Aorta (tissue), 5 donors: ENCODE measurements at regions not wholly inside any gene's neighbourhood (a gene's known extent, or its start where the extent isn't known, plus 50 kb on each side); places are given as distances from the start of the nearest gene placed in this dataset.
A peak's percentile ranks its signal among the peaks of the same experiment; 100 is the strongest.
"Not testable (repeated sequence)": the region's sequence is repeated elsewhere in the genome, so short reads cannot be mapped to it uniquely, and the experiment has no call there.

Source experiments
- ATAC-seq: fragments of 200-7000 bp; cut with Tn5 transposase; one replicate; pipeline ENCODE4 v1.9.1; 2022; ENCODE audit warnings: moderate library complexity; ENCODE audit not compliant: low FRiP score
- DNase-seq, 2 donors: peaks; one replicate each; pipeline ENCODE4 v3.0.0-alpha.2; 2020
- H3K27ac ChIP-seq, 2 donors: one replicate each; pipeline ENCODE4 v1.5.1; 2013; ENCODE audit warnings: low read length in 2 of 2, mild to moderate bottlenecking in 2 of 2, moderate library complexity in 2 of 2, control low read depth in 1 of 2, inconsistent platforms in 1 of 2, low read depth in 1 of 2
- H3K27me3 ChIP-seq, 2 donors: one replicate each; pipeline ENCODE4 v1.6.1; 2013; ENCODE audit warnings: control low read depth in 1 of 2, low read length in 1 of 2, mild to moderate bottlenecking in 1 of 2, moderate library complexity in 1 of 2; ENCODE audit not compliant: insufficient read depth in 2 of 2, control insufficient read depth in 1 of 2
- H3K36me3 ChIP-seq, 2 donors: one replicate each; pipeline ENCODE4 v1.6.1; 2013; ENCODE audit warnings: control low read depth in 1 of 2, low read length in 1 of 2, mild to moderate bottlenecking in 1 of 2; ENCODE audit not compliant: insufficient read depth in 2 of 2, control insufficient read depth in 1 of 2
- H3K4me1 ChIP-seq, 2 donors: one replicate each; pipeline ENCODE4 v1.6.1; 2013; ENCODE audit warnings: low read length in 2 of 2, control low read depth in 1 of 2, mild to moderate bottlenecking in 1 of 2, moderate library complexity in 1 of 2; ENCODE audit not compliant: insufficient read depth in 2 of 2, control insufficient read depth in 1 of 2
- H3K4me3 ChIP-seq, 2 donors: one replicate each; pipeline ENCODE4 v1.5.1; 2013; ENCODE audit warnings: low read length in 2 of 2, control low read depth in 1 of 2, mild to moderate bottlenecking in 1 of 2
- H3K9me3 ChIP-seq: one replicate; pipeline ENCODE4 v1.6.1; 2013; ENCODE audit warnings: mild to moderate bottlenecking, low read length; ENCODE audit not compliant: control insufficient read depth
- WGBS, 2 donors: extraction: QIAGEN DNeasy Blood & Tissue Kit; methylation state at CpG; one replicate each; pipeline ENCODE4 v1.1.7; 2013; 5-methylcytosine and 5-hydroxymethylcytosine counted together
- intact Hi-C, 2 donors: fragments of 100-400 bp; cut with DNase I; formaldehyde crosslinking; loops; one replicate each; pipeline versions ENCODE4 v1.14.2 to v1.15.0; 2022
- donor health status: healthy with polysubstance abuse.
- donor health status: Bipolar disorder and iron deficiency.
- donor health status: DM: no; HTN: no; CAD: no.
- donor health status: DM: no; HTN: no; CAD: no.
- donor health status: DM: yes; HTN: yes; CAD: no.

- no peaks in the 10 kb centered on the region for H3K4me1 ChIP-seq
- H3K9me3 ChIP-seq: no peaks in the 10 kb centered on the region
- H3K4me3 ChIP-seq: no peak overlapping the region
- ATAC-seq (no peak), DNase-seq (no peak)
- H3K36me3 ChIP-seq: no peaks in the 10 kb centered on the region
- H3K27ac ChIP-seq: no peak overlapping the region
- WGBS, 2 donors: 89 to 91% methylated on average over 16 of the region's 16 CpGs
- intact Hi-C loops: no loop called here
- H3K27me3 ChIP-seq: no peaks in the 10 kb centered on the region
Measured at GRCh38 chr20:25992146-25992545, 295.5 kb upstream of the ZNF337 start.

GRCh38 chr20:25991756-25992130 is 295.1 kb upstream of the ZNF337 start:
- Histone ChIP-seq H3K27me3 (no peaks in the 10 kb centered on the region), H3K4me1 (no peaks in the 10 kb centered on the region), H3K9me3 (no peaks in the 10 kb centered on the region), H3K27ac (no peak overlapping the region), H3K36me3 (no peaks in the 10 kb centered on the region), H3K4me3 (no peak overlapping the region)
- no peak for ATAC-seq
- 96% methylated on average over 16 of the region's 16 CpGs for WGBS, 2 donors
- intact Hi-C loops: no loop called here
- DNase-seq: no peak

- no peaks in the 10 kb centered on the region for H3K4me1 ChIP-seq
- DNase-seq (no peak), ATAC-seq (no peak)
- no peak overlapping the region for H3K27ac ChIP-seq
- H3K4me3 ChIP-seq: no peak overlapping the region
- intact Hi-C loops: no loop called here
- no peaks in the 10 kb centered on the region for H3K9me3 ChIP-seq
- WGBS, 2 donors: 97% methylated on average over 30 of the region's 30 CpGs
- H3K36me3 ChIP-seq: no peaks in the 10 kb centered on the region
- H3K27me3 ChIP-seq: no peaks in the 10 kb centered on the region
Measured at GRCh38 chr20:25991051-25991755, 294.6 kb upstream of the ZNF337 start.

- DNase-seq, H3K27me3 ChIP-seq, ATAC-seq, H3K36me3 ChIP-seq, H3K27ac ChIP-seq, H3K4me1 ChIP-seq, H3K4me3 ChIP-seq, intact Hi-C loops, H3K9me3 ChIP-seq: not testable (repeated sequence)
- WGBS, 2 donors: 96 to 99% methylated on average over 11 of the region's 11 CpGs
Measured at GRCh38 chr20:25989686-25990085, 293.0 kb upstream of the ZNF337 start.

- intact Hi-C loops: no loop called here
- WGBS, 2 donors: 94 to 96% methylated on average over 19 of the region's 19 CpGs
- H3K36me3 ChIP-seq: no peaks in the 10 kb centered on the region
- H3K27ac ChIP-seq: no peak overlapping the region
- DNase-seq (no peak), ATAC-seq (no peak)
- no peaks in the 10 kb centered on the region for H3K9me3 ChIP-seq
- H3K4me1 ChIP-seq: no peaks in the 10 kb centered on the region
- no peaks in the 10 kb centered on the region for H3K27me3 ChIP-seq
- H3K4me3 ChIP-seq: no peak overlapping the region
Measured at GRCh38 chr20:25989196-25989595, 292.5 kb upstream of the ZNF337 start.

- ATAC-seq, H3K9me3 ChIP-seq, DNase-seq, H3K36me3 ChIP-seq, intact Hi-C loops, H3K27me3 ChIP-seq, H3K27ac ChIP-seq, H3K4me3 ChIP-seq, H3K4me1 ChIP-seq: not testable (repeated sequence)
- 94 to 95% methylated on average over 14 of the region's 14 CpGs for WGBS, 2 donors
Measured at GRCh38 chr20:25987928-25988560, 291.4 kb upstream of the ZNF337 start.

GRCh38 chr20:25987073-25987927 is 290.6 kb upstream of the ZNF337 start:
- Histone ChIP-seq H3K9me3 (no peaks in the 10 kb centered on the region), H3K27ac (no peak overlapping the region), H3K4me3 (no peak overlapping the region), H3K36me3 (no peaks in the 10 kb centered on the region), H3K4me1 (no peaks in the 10 kb centered on the region), H3K27me3 (no peaks in the 10 kb centered on the region)
- DNase-seq: peak; percentile 73 to 87
- peak; percentile 66 for ATAC-seq
- 25 to 27% methylated on average over 42 to 46 of the region's 46 CpGs for WGBS, 2 donors
- intact Hi-C loops: no loop called here

GRCh38 chr20:25985597-25985996 is 288.9 kb upstream of the ZNF337 start:
- ATAC-seq (no peak), DNase-seq (no peak)
- H3K4me1 ChIP-seq: no peaks in the 10 kb centered on the region
- H3K36me3 ChIP-seq: no peaks in the 10 kb centered on the region
- H3K27me3 ChIP-seq: no peaks in the 10 kb centered on the region
- H3K27ac ChIP-seq: no peak overlapping the region
- no peaks in the 10 kb centered on the region for H3K9me3 ChIP-seq
- H3K4me3 ChIP-seq: no peak overlapping the region
- intact Hi-C loops: no loop called here
- WGBS, 2 donors: 93% methylated on average over 15 of the region's 15 CpGs
